OCI-LY7 (cell line): ENCODE measurements at regions not wholly inside any gene's neighbourhood (a gene's known extent, or its start where the extent isn't known, plus 50 kb on each side); places are given as distances from the start of the nearest gene placed in this dataset.

Experiments
- BruUV-seq: library from RNA; stranded (reverse); fragments of 400-500 nt; replicated peaks from 2 replicates; lab custom pipeline; 2021; lab: Mats Ljungman, UMichigan
- CTCF ChIA-PET: fragments of 300-600 bp; sonication (Branson Sonifier 250); formaldehyde crosslinking; loops from one replicate; lab custom pipeline; 2022; ENCODE audit warnings: antibody characterized with exemption; ENCODE audit not compliant: unreplicated experiment; lab: Charles Lee
- POLR2A ChIA-PET: fragments of 300-600 bp; sonication (Branson Sonifier 250); formaldehyde crosslinking; loops from one replicate; lab custom pipeline; 2022; ENCODE audit warnings: antibody characterized with exemption; lab: Charles Lee
- DNase-seq: peaks from one replicate; pipeline ENCODE4 v3.0.0-alpha.2; 2015; ENCODE audit warnings: low spot score
- H2AFZ ChIP-seq: fragments of 200-600 bp; sonication (generic), shearing (Covaris generic); 2 replicates; pipeline ENCODE4 v1.6.1; 2014; ENCODE audit warnings: mild to moderate bottlenecking, antibody characterized with exemption, low read length, moderate library complexity
- H3K27ac ChIP-seq: fragments of 200-600 bp; sonication (generic); 2 replicates; pipeline ENCODE4 v1.5.1; 2014; ENCODE audit warnings: mixed run types, low read depth, mild to moderate bottlenecking, moderate library complexity, low read length, inconsistent platforms; ENCODE audit not compliant: poor library complexity, severe bottlenecking
- H3K36me3 ChIP-seq: fragments of 200-600 bp; sonication (generic); 2 replicates; pipeline ENCODE4 v1.6.1; 2014; ENCODE audit warnings: mild to moderate bottlenecking, antibody characterized with exemption, low read length, moderate library complexity, mixed read lengths; ENCODE audit not compliant: insufficient read depth
- H3K4me1 ChIP-seq: fragments of 200-600 bp; sonication (generic); 2 replicates; pipeline ENCODE4 v1.5.1; 2014; ENCODE audit warnings: mild to moderate bottlenecking, low read length; ENCODE audit not compliant: insufficient read depth, poor library complexity, severe bottlenecking
- H3K4me2 ChIP-seq: fragments of 200-600 bp; sonication (generic); 2 replicates; pipeline ENCODE4 v1.6.1; 2014; ENCODE audit warnings: mild to moderate bottlenecking, low read length
- H3K4me3 ChIP-seq: fragments of 200-600 bp; sonication (generic); 2 replicates; pipeline ENCODE4 v1.5.1; 2014; ENCODE audit warnings: mild to moderate bottlenecking, low read depth, low read length; ENCODE audit not compliant: poor library complexity, severe bottlenecking
- H3K79me2 ChIP-seq: fragments of 200-600 bp; sonication (generic); 2 replicates; pipeline ENCODE4 v1.6.1; 2016; ENCODE audit warnings: low read depth, mild to moderate bottlenecking, low read length, moderate library complexity, mixed read lengths; ENCODE audit not compliant: insufficient read depth
- H3K9me2 ChIP-seq: fragments of 200-600 bp; sonication (generic); 2 replicates; pipeline ENCODE4 v1.6.1; 2016; ENCODE audit warnings: mild to moderate bottlenecking, low read length, mixed read lengths; ENCODE audit not compliant: insufficient read depth
- H3K9me3 ChIP-seq: fragments of 200-600 bp; sonication (generic); 2 replicates; pipeline ENCODE4 v1.6.1; 2014; ENCODE audit warnings: mild to moderate bottlenecking, mixed run types, low read length, mixed read lengths
- H4K20me1 ChIP-seq: fragments of 200-600 bp; sonication (generic); 2 replicates; pipeline ENCODE4 v1.6.1; 2014; ENCODE audit warnings: mild to moderate bottlenecking, antibody characterized with exemption, low read length, moderate library complexity, mixed read lengths; ENCODE audit not compliant: insufficient read depth
- CTCF ChIP-seq: fragments of 200-600 bp; sonication (generic); conservative IDR thresholded peaks from 2 replicates; pipeline ENCODE4 v1.5.1; 2014; ENCODE audit warnings: mild to moderate bottlenecking, antibody characterized with exemption, low read length, moderate library complexity, mixed read lengths
- EZH2phosphoT487 ChIP-seq: fragments of 200-600 bp; sonication (generic); IDR thresholded peaks from 2 replicates; pipeline ENCODE4 v1.6.1; 2018; ENCODE audit warnings: low read depth, borderline replicate concordance, mild to moderate bottlenecking, mixed run types, antibody characterized with exemption, low read length, moderate library complexity, mixed read lengths
- intact Hi-C: fragments of 100-400 bp; cut with micrococcal nuclease; formaldehyde crosslinking; loops from one replicate; pipeline ENCODE4 v1.10.0; 2022; ENCODE audit not compliant: unreplicated experiment

GRCh38 chr21:21929789-21930188 is 931.6 kb downstream of the NCAM2 start:
- no peaks in the 10 kb centered on the region for H3K79me2 ChIP-seq
- no peaks in the 10 kb centered on the region for H4K20me1 ChIP-seq
- H2AFZ ChIP-seq, result no peak overlapping the region
- no peak overlapping the region for H3K4me2 ChIP-seq
- DNase-seq, result no peak
- BruUV-seq, result no TSS peak
- TF ChIP-seq EZH2phosphoT487 (no peak), CTCF (no peak)
- no peak overlapping the region for H3K4me3 ChIP-seq
- no peak overlapping the region for H3K27ac ChIP-seq
- intact Hi-C loops, result loop anchor here (10.0 kb wide), 1 partner anchor 925 kb away; no protein-coding TSS in a partner anchor
- ChIA-PET CTCF (no interaction called here), POLR2A (no interaction called here)
- no peaks in the 10 kb centered on the region for H3K4me1 ChIP-seq
- no peaks in the 10 kb centered on the region for H3K9me2 ChIP-seq
- no peaks in the 10 kb centered on the region for H3K36me3 ChIP-seq
- H3K9me3 ChIP-seq, result peaks cover 14% of the 10 kb centered on the region; the same call in 1 of the 2 replicates

GRCh38 chr21:21952566-21952965 is 954.4 kb downstream of the NCAM2 start:
- no peaks in the 10 kb centered on the region for H3K36me3 ChIP-seq
- H3K4me3 ChIP-seq, result no peak overlapping the region
- no peaks in the 10 kb centered on the region for H3K79me2 ChIP-seq
- H3K4me1 ChIP-seq, result no peaks in the 10 kb centered on the region
- H4K20me1 ChIP-seq, result no peaks in the 10 kb centered on the region
- no peaks in the 10 kb centered on the region for H3K9me2 ChIP-seq
- ChIA-PET POLR2A (no interaction called here), CTCF (no interaction called here)
- no TSS peak for BruUV-seq
- no peak for DNase-seq
- H3K27ac ChIP-seq, result no peak overlapping the region
- intact Hi-C loops, result no loop called here
- H3K4me2 ChIP-seq, result no peak overlapping the region
- no peak overlapping the region for H2AFZ ChIP-seq
- peaks cover 9% of the 10 kb centered on the region; the same call in 1 of the 2 replicates for H3K9me3 ChIP-seq
- no peak for TF ChIP-seq EZH2phosphoT487
- TF ChIP-seq CTCF, result no peak

GRCh38 chr21:21955204-21955603 is 957.0 kb downstream of the NCAM2 start:
- DNase-seq, result no peak
- Histone ChIP-seq H4K20me1 (no peaks in the 10 kb centered on the region), H3K36me3 (no peaks in the 10 kb centered on the region), H3K27ac (no peak overlapping the region), H3K9me3 (peaks cover 13% of the 10 kb centered on the region; the same call in 1 of the 2 replicates), H3K4me3 (no peak overlapping the region), H3K9me2 (no peaks in the 10 kb centered on the region), H3K4me1 (no peaks in the 10 kb centered on the region), H2AFZ (no peak overlapping the region), H3K4me2 (no peak overlapping the region), H3K79me2 (no peaks in the 10 kb centered on the region)
- intact Hi-C loops, result no loop called here
- ChIA-PET CTCF (no interaction called here), POLR2A (no interaction called here)
- TF ChIP-seq CTCF (no peak), EZH2phosphoT487 (no peak)
- no TSS peak for BruUV-seq
